AG09309 (cell line): ENCODE measurements at regions not wholly inside any gene's neighbourhood (a gene's known extent, or its start where the extent isn't known, plus 50 kb on each side); places are given as distances from the start of the nearest gene placed in this dataset.
A peak's percentile ranks its signal among the peaks of the same experiment; 100 is the strongest.

Experiments used
- DNase-seq: peaks from one replicate; pipeline ENCODE4 v3.0.0-alpha.2; 2010; ENCODE audit warnings: low read depth
- H3K4me3 ChIP-seq: 2 replicates; pipeline ENCODE4 v1.5.1; 2011; ENCODE audit warnings: mild to moderate bottlenecking, low read depth, low read length, moderate library complexity; ENCODE audit not compliant: control insufficient read depth
- TF ChIP-seq, protein P1 (sequence below): IDR thresholded peaks from 2 replicates; pipeline ENCODE4 v1.5.1; 2011; ENCODE audit warnings: mild to moderate bottlenecking, low read depth, low read length, inconsistent platforms; ENCODE audit not compliant: insufficient read depth, control insufficient read depth; ENCODE audit errors: missing control alignments

DNA sequence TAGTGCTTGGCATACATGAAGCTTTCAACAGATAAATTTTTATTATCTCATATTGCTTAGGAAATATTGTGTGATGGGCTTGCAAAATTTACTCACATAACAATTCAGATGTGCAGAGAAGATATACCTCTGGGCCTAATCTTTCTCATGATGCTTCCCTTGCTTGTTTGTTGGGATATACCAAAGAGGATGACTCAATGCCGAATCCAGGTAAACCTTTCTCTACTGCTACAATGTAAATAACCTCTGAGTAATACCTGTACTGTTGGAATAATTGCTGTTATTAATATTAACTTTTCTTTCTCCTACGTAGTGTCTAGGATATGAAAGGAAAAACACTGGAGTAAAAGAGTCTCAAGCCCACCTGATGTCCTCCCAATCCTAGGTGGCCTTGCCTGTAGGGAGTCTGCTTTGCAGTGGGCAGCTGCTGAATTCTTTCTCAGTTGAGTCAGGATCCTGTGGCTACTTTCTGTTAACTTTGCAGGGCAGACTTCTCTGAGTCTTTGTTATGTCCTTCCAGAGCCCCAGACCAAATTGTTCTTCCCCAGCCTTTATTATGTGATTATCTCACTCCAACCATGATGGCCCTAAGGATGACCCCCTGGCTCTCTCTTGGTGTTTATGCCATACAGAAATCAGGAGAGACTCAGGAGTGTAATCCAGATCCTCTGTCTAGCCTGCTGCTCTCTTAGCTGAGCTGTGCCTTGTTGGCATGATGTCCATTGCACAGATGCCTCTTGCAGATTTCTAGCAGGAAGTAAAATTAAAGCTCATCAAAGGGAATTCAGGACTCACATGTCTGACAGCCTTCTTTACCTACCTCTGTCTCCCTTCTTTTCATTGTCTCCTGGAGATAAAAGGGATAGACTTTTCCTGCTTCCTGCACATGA lies 208.1 kb downstream of the SNX18 start:
- no peak for DNase-seq
- no peak overlapping the region for H3K4me3 ChIP-seq
- TF ChIP-seq, protein P1, sequence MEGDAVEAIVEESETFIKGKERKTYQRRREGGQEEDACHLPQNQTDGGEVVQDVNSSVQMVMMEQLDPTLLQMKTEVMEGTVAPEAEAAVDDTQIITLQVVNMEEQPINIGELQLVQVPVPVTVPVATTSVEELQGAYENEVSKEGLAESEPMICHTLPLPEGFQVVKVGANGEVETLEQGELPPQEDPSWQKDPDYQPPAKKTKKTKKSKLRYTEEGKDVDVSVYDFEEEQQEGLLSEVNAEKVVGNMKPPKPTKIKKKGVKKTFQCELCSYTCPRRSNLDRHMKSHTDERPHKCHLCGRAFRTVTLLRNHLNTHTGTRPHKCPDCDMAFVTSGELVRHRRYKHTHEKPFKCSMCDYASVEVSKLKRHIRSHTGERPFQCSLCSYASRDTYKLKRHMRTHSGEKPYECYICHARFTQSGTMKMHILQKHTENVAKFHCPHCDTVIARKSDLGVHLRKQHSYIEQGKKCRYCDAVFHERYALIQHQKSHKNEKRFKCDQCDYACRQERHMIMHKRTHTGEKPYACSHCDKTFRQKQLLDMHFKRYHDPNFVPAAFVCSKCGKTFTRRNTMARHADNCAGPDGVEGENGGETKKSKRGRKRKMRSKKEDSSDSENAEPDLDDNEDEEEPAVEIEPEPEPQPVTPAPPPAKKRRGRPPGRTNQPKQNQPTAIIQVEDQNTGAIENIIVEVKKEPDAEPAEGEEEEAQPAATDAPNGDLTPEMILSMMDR: no peak

- no peak for DNase-seq
- TF ChIP-seq, protein P1: no peak
- no peak overlapping the region for H3K4me3 ChIP-seq
Observed at GRCh38 chr5:54722846-54723433, 205.4 kb downstream of the SNX18 start.

GRCh38 chr5:54721951-54722654 lies 204.5 kb downstream of the SNX18 start:
- TF ChIP-seq, protein P1: no peak
- no peak for DNase-seq
- H3K4me3 ChIP-seq: no peak overlapping the region

DNA sequence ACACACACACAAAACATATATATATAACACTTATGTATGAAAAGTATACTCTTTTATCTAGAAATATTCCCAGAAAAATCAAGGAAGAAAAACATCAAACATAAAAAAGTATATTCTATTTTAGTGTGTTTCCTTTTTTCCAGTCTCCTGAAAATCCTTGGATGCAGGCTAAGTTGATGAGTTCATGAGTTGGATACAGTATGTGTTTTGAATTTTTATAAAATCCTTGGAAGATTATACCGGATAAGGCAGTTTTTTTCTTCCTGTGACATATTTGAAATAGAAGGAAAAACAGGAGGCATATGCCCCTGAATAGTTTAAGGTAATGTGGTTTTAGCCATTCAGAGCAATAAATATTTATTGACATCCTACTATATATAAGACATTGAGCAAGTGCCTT lies 203.6 kb downstream of the SNX18 start:
- TF ChIP-seq, protein P1: no peak
- H3K4me3 ChIP-seq: no peak overlapping the region
- no peak for DNase-seq

DNA sequence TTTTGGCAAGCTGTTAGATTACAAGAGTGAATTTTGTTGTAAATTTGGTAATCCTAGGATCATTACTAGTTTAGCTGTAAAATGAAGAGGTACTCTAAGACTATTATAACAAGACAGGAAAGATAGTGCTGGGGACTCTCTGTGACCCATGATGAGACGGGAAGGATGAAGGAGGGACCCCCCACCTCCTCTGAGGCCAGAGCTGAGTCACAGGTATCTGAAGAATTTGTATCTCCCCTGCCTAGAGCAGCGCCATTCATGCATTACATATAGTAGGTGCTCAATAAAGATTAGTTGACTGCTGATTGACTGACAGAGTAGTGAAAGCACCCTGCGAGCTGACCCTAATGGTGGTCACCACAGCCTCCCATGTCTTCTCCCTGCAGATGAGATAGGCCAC lies 202.8 kb downstream of the SNX18 start:
- no peak overlapping the region for H3K4me3 ChIP-seq
- no peak for DNase-seq
- TF ChIP-seq, protein P1: no peak

DNA sequence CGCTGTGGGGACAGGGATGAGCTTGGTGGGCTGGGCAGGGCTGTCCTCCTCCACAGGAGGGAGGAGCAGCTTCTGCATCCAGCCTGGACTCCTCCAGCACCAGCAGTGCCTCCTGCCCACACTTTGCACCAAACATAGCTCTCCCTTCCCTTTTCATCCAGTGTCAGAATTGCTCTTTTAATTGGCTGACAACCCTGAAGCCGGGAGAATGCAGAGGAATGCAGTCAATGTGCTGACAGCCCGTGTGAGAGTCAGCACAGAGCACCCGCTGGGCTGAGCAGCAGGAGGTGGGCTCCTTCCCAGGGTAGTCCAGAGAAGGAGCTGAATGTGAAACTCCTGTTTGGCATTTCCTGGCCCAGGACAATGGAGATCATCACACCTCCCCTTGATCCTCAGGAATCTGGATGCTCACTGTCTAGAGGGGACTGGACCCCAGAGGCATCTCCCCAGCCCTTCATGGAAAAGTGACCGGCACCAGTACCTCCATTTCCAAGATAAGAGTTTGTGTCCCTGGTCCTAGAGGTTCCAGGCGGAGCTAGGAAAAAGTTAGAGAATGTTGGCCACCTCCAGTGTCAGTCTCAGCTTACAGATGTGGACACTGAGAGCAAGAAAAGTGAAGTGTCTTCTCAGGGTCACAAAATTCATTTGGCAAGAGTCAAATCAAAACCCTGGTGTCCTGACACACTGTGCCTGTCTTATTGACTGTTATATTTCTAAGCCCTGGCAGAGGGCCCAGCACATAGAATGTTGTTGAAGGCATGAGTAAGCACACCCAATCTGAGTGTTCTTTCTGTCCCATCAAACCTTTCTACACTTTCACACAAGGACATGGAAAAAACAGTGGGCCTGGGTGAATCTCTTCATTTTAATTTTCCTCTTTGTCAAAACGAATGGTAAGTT lies 202.1 kb downstream of the SNX18 start:
- TF ChIP-seq, protein P1: no peak
- DNase-seq: peak; percentile 18
- H3K4me3 ChIP-seq: no peak overlapping the region
